ENCODE measurements at regions not wholly inside any gene's neighbourhood (a gene's known extent, or its start where the extent isn't known, plus 50 kb on each side); places are given as distances from the start of the nearest gene placed in this dataset.

- no peak overlapping the region for H3K4me3 ChIP-seq
- FAIRE-seq, result no peak
- H3K79me2 ChIP-seq (ENCODE audit: control insufficient read depth, insufficient read depth, low read length), result no peaks in the 10 kb centered on the region
- no peak for TF ChIP-seq RELA (IDR thresholded peaks at IDR 0.05; ENCODE audit: borderline replicate concordance, partially characterized antibody)
- TF ChIP-seq SUZ12 (IDR thresholded peaks at IDR 0.05; ENCODE audit: unreplicated experiment), result no peak
- TF ChIP-seq ASH2L (IDR thresholded peaks at IDR 0.05; ENCODE audit: borderline replicate concordance, low read depth), result no peak
- TF ChIP-seq NRF1 (conservative IDR thresholded peaks at IDR 0.05; ENCODE audit: low read depth, low read length), result no peak
- TF ChIP-seq ZNF274 (IDR thresholded peaks at IDR 0.05; ENCODE audit: insufficient read depth, insufficient read length), result no peak
- TF ChIP-seq LARP7 (IDR thresholded peaks at IDR 0.05), result no peak
- no peak for TF ChIP-seq MTA2 (IDR thresholded peaks at IDR 0.05; ENCODE audit: low read depth)
- no peak for TF ChIP-seq POLR2A (IDR thresholded peaks at IDR 0.05; ENCODE audit: low read depth, low read length)
- no peak for TF ChIP-seq RBBP5 (conservative IDR thresholded peaks at IDR 0.05)
- no peak for TF ChIP-seq SIN3A (IDR thresholded peaks at IDR 0.05; ENCODE audit: low read depth, low read length)
- TF ChIP-seq, protein P1, sequence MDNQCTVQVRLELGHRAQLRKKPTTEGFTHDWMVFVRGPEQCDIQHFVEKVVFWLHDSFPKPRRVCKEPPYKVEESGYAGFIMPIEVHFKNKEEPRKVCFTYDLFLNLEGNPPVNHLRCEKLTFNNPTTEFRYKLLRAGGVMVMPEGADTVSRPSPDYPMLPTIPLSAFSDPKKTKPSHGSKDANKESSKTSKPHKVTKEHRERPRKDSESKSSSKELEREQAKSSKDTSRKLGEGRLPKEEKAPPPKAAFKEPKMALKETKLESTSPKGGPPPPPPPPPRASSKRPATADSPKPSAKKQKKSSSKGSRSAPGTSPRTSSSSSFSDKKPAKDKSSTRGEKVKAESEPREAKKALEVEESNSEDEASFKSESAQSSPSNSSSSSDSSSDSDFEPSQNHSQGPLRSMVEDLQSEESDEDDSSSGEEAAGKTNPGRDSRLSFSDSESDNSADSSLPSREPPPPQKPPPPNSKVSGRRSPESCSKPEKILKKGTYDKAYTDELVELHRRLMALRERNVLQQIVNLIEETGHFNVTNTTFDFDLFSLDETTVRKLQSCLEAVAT (IDR thresholded peaks at IDR 0.05), result no peak
- no peak for TF ChIP-seq BRCA1 (IDR thresholded peaks at IDR 0.05; ENCODE audit: low read depth, low read length)
- H3K9me3 ChIP-seq (replicated peaks; ENCODE audit: control insufficient read depth, insufficient read depth, low read length), result no peaks in the 10 kb centered on the region
- ChIA-PET RAD21 (ENCODE audit: unreplicated experiment) (no interaction called here), CTCF (no interaction called here), SMC1A (ENCODE audit: uncharacterized antibody, unreplicated experiment) (no interaction called here), POLR2A (no interaction called here)
- H4K20me1 ChIP-seq (ENCODE audit: control insufficient read depth, insufficient read depth), result no peaks in the 10 kb centered on the region
- no peak overlapping the region for H3K9ac ChIP-seq (ENCODE audit: control insufficient read depth, insufficient read depth, low read length)
- intact Hi-C loops (cut with micrococcal nuclease; ENCODE audit: unreplicated experiment) (no loop called here), in situ Hi-C loops (cut with MboI) (no loop called here)
- H3K36me3 ChIP-seq (ENCODE audit: control insufficient read depth in 2 of 2, insufficient read depth in 2 of 2, low read length in 1 of 2), result no peaks in the 10 kb centered on the region
- no peak overlapping the region for H2AFZ ChIP-seq (ENCODE audit: control insufficient read depth, low read depth, low read length)
- H3K4me2 ChIP-seq (ENCODE audit: control insufficient read depth, insufficient read depth), result no peak overlapping the region
- no TSS peak for BruUV-seq (replicated peaks)
- DNase-seq (ENCODE audit: low read depth, low spot score), result no peak
- H3K4me1 ChIP-seq (ENCODE audit: control insufficient read depth, insufficient read depth, low read length), result no peaks in the 10 kb centered on the region
- no peak overlapping the region for H3K27ac ChIP-seq (ENCODE audit: control insufficient read depth, insufficient read depth)
- no peak for ATAC-seq
- H3K27me3 ChIP-seq (replicated peaks in 1 of 2; ENCODE audit: control insufficient read depth in 2 of 2, insufficient read depth in 2 of 2, low read length in 1 of 2), result no peaks in the 10 kb centered on the region; a peak in 1 of 4 replicates
Observed at GRCh38 chr1:218211241-218211640, 73.9 kb upstream of the RRP15 start.
